Uterus (tissue), 2 donors: ENCODE measurements at regions not wholly inside any gene's neighbourhood (a gene's known extent, or its start where the extent isn't known, plus 50 kb on each side); places are given as distances from the start of the nearest gene placed in this dataset.

Experiments
- CTCF ChIP-seq, 4 experiments: fragments of 200-600 bp in 2 of 4; fragments of 450-650 bp in 2 of 4; sonication (generic) in 2 of 4; IDR thresholded peaks; one replicate each; pipeline ENCODE4 v1.5.1; 2016 to 2019; ENCODE audit warnings: antibody characterized with exemption in 4 of 4, mild to moderate bottlenecking in 2 of 4, moderate library complexity in 1 of 4
- POLR2A ChIP-seq, 2 donors: fragments of 450-650 bp; IDR thresholded peaks; one replicate each; pipeline ENCODE4 v1.6.1; 2016; ENCODE audit warnings: antibody characterized with exemption in 2 of 2, mild to moderate bottlenecking in 1 of 2, moderate library complexity in 1 of 2

DNA sequence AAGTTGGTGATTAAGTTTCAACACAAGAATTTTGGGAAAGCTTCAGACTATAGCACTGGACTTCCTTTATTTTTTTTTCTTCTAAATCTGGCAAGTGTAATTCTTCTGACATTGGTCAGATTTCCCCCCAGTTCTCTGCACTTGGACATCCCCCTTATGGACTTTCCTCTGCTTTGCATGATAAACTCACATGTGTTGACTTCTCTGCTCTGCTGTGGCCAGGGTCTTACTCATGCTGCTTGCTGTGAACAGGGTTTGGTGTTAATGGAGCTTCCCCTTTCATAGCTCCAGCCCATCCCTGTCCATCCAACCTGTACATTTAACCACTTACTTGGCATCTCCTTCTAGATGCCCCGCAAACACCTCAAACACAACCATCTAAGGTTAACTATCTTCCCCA, 70.5 kb upstream of the SPATA13 start:
- TF ChIP-seq CTCF (IDR thresholded peaks at IDR 0.05) (no peak), POLR2A (IDR thresholded peaks at IDR 0.05) (no peak)
